ENCODE measurements at regions not wholly inside any gene's neighbourhood (a gene's known extent, or its start where the extent isn't known, plus 50 kb on each side); places are given as distances from the start of the nearest gene placed in this dataset.
A peak's percentile ranks its signal among the peaks of the same experiment; 100 is the strongest.

DNA sequence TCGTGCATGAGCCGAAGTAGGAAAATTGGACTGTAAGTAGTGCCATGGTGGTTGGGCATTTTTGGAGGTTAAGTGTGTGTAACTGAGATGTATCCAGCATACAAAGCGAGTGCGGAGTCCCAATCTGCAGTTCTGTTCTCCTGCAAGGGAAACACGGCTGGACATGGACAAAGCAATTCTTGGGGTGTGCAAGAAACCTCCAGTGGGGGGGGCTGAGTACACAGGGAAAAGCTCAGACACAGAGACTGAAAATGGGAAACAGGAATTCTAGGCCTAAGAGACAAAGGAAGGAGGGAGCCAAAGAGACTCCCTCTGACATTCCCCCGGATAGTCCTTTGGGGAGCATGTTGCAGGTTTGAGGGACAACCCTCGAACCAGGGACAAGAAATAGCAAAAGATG lies 83.2 kb upstream of the PLSCR4 start:
- Histone ChIP-seq H3K27ac (no peak overlapping the region), H3K4me1 (no peaks in the 10 kb centered on the region), H3K9me3 (no peaks in the 10 kb centered on the region), H3K36me3 (no peaks in the 10 kb centered on the region), H3K4me3 (no peak overlapping the region), H3K27me3 (no peaks in the 10 kb centered on the region)
- intact Hi-C loops (cut with DNase I) = no loop called here
- ATAC-seq (no peak), DNase-seq (peak in 1 of 4 donors; percentile 16)
- TF ChIP-seq, protein P1, sequence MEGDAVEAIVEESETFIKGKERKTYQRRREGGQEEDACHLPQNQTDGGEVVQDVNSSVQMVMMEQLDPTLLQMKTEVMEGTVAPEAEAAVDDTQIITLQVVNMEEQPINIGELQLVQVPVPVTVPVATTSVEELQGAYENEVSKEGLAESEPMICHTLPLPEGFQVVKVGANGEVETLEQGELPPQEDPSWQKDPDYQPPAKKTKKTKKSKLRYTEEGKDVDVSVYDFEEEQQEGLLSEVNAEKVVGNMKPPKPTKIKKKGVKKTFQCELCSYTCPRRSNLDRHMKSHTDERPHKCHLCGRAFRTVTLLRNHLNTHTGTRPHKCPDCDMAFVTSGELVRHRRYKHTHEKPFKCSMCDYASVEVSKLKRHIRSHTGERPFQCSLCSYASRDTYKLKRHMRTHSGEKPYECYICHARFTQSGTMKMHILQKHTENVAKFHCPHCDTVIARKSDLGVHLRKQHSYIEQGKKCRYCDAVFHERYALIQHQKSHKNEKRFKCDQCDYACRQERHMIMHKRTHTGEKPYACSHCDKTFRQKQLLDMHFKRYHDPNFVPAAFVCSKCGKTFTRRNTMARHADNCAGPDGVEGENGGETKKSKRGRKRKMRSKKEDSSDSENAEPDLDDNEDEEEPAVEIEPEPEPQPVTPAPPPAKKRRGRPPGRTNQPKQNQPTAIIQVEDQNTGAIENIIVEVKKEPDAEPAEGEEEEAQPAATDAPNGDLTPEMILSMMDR (IDR thresholded peaks at IDR 0.05) = no peak

DNA sequence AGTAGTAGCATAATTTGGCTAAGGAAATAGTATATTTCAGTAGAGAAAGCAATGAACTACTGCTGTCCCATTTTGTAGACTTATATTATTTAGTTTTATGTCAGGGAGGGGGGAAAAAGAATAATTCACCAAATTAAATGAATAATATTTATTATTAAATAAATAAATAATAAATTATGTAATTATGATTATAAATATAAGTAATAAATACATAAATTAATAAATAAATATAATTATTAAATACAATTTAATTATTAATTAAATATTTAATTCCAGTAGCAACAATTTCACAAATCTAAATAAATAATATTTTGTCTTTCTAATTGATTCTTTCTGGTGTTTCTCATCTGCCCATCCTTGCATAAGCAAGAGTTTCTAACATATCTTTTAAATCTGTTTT lies 81.1 kb upstream of the PLSCR4 start:
- H3K36me3 ChIP-seq = no peaks in the 10 kb centered on the region
- no peaks in the 10 kb centered on the region for H3K27me3 ChIP-seq
- no peaks in the 10 kb centered on the region for H3K4me1 ChIP-seq
- no peaks in the 10 kb centered on the region for H3K9me3 ChIP-seq
- no peak for ATAC-seq
- no peak overlapping the region for H3K4me3 ChIP-seq
- H3K27ac ChIP-seq = no peak overlapping the region
- no peak for DNase-seq
- TF ChIP-seq, protein P1 (IDR thresholded peaks at IDR 0.05) = no peak
- intact Hi-C loops (cut with DNase I) = no loop called here

DNA sequence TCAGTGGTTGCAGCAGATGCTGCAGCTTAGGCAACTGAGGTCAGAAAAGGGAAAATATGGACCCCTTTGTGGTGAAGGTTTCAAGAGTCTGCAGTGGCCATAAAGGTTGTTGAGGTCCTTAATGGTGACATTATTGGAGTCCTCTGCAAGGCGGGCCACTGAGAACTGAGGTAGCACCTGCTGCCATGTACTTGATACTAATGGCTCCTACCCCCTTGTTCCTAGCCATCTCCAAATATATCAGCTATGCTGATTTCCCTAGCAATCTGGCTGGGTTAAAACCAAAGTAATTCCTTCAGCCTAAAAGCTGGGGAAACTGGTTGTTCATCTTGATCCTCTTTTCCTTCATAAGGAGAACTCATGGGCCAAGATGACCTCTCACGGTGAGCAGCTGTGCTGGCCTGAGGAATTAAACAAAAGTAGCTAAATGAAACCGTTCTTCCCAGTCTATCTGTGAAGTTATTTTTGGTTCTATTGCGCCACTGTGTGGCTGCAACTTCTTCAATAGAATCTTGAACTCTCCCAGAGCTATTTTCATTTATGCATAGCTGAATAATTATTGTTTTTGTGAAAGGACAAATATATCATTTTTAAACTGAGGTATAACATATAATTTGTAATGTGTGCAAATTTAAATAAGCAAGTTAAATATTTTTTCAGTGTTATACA lies 76.1 kb upstream of the PLSCR4 start:
- TF ChIP-seq, protein P1 (IDR thresholded peaks at IDR 0.05) = peak; percentile 24 to 41
- ATAC-seq (peak; percentile 89), DNase-seq (peak in 2 of 4 donors; percentile 53 to 80)
- Histone ChIP-seq H3K4me3 (no peak overlapping the region), H3K27me3 (no peaks in the 10 kb centered on the region), H3K27ac (no peak overlapping the region), H3K36me3 (no peaks in the 10 kb centered on the region), H3K4me1 (no peaks in the 10 kb centered on the region), H3K9me3 (no peaks in the 10 kb centered on the region)
- intact Hi-C loops (cut with DNase I) = loop anchor here in 1 of 2 donors (10.0 kb wide), 1 partner anchor 262 kb away; no protein-coding TSS in a partner anchor

DNA sequence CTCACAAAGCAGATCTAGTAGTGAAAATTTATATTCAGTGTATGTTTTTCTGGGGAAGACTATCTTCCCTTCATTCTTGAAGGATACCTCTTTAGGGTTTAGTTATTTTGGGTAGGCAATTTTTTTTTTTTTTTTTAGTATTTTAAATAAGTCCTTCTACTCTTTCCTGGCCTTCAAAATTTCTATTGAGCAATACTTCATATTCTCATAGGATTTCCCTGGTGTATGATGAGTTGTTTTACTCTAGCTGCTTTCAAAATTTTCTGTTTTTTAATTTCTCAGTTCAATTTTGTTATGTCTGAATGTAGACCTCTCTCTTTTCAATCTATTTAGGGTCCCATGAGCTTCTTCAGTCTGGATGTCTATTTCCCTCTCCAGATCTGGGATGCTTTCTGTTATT lies 74.3 kb upstream of the PLSCR4 start:
- DNase-seq = no peak
- TF ChIP-seq, protein P1 (IDR thresholded peaks at IDR 0.05) = no peak
- Histone ChIP-seq H3K27ac (no peak overlapping the region), H3K4me1 (no peaks in the 10 kb centered on the region), H3K4me3 (no peak overlapping the region), H3K36me3 (no peaks in the 10 kb centered on the region), H3K27me3 (no peaks in the 10 kb centered on the region), H3K9me3 (no peaks in the 10 kb centered on the region)
- intact Hi-C loops (cut with DNase I) = loop anchor here in 1 of 2 donors (10.0 kb wide), 1 partner anchor 260 kb away; no protein-coding TSS in a partner anchor
- no peak for ATAC-seq

DNA sequence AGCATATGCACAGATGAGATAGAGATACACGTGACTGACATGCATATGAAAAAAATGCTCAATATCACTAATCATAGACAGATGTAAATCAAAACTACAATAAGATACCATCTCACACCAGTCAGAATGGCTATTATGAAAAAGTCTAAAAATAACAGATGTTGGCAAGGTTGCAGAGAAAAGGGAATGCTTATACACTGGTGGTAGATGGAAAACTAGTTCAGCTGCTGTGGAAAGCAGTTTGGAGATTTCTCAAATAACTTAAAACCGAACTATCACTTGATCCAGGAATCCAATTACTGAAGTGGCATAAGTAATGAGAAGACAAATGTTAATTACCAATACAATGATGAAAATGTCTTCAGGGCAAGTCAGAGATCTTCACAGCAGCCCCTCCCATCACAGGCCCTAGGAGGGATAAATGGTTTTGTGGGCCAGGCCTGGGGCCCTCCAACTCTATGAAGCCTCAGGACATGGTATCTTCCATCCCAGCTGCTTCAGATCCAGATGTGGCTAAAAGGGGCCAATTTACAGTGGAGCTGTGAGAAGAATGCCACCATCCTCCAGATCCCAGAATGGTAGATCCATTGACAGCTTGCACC lies 71.4 kb upstream of the PLSCR4 start:
- no peak for ATAC-seq
- TF ChIP-seq, protein P1 (IDR thresholded peaks at IDR 0.05) = no peak
- Histone ChIP-seq H3K4me1 (no peaks in the 10 kb centered on the region), H3K4me3 (no peak overlapping the region), H3K27ac (no peak overlapping the region), H3K36me3 (no peaks in the 10 kb centered on the region), H3K27me3 (no peaks in the 10 kb centered on the region), H3K9me3 (no peaks in the 10 kb centered on the region)
- intact Hi-C loops (cut with DNase I) = loop anchor here in 1 of 2 donors (10.0 kb wide), 1 partner anchor 258 kb away; no protein-coding TSS in a partner anchor
- DNase-seq = no peak
